Left lung (tissue), 4 donors: ENCODE measurements at regions not wholly inside any gene's neighbourhood (a gene's known extent, or its start where the extent isn't known, plus 50 kb on each side); places are given as distances from the start of the nearest gene placed in this dataset.

ENCODE experiments used
- ATAC-seq: fragments of 200-7000 bp; cut with Tn5 transposase; one replicate; pipeline ENCODE4 v1.9.1; 2020; ENCODE audit warnings: moderate library complexity
- DNase-seq, 4 donors: peaks; one replicate each; pipeline ENCODE4 v3.0.0-alpha.2; 2013 to 2020
- H3K27ac ChIP-seq, 2 donors: fragments of 200-600 bp; sonication (generic) in 1 of 2; one replicate each; pipeline versions ENCODE4 v1.5.0 to v1.8.0; 2020 to 2021
- H3K27me3 ChIP-seq, 2 donors: fragments of 200-600 bp; sonication (generic) in 1 of 2; one replicate each; pipeline versions ENCODE4 v1.5.0 to v1.8.0; 2020 to 2021
- H3K36me3 ChIP-seq, 2 donors: fragments of 200-600 bp; sonication (generic) in 1 of 2; one replicate each; pipeline versions ENCODE4 v1.5.0 to v1.8.0; 2020 to 2021
- H3K4me1 ChIP-seq, 2 donors: fragments of 200-600 bp; one replicate each; pipeline ENCODE4 v1.8.0; 2021
- H3K4me3 ChIP-seq, 2 donors: fragments of 200-600 bp; sonication (generic) in 1 of 2; one replicate each; pipeline versions ENCODE4 v1.5.0 to v1.8.0; 2020 to 2021; ENCODE audit warnings: mild to moderate bottlenecking in 1 of 2
- H3K9me3 ChIP-seq, 2 donors: fragments of 200-600 bp; sonication (generic) in 1 of 2; one replicate each; pipeline versions ENCODE4 v1.5.0 to v1.8.0; 2020 to 2021
- CTCF ChIP-seq, 2 donors: fragments of 200-600 bp; sonication (generic) in 1 of 2; IDR thresholded peaks; one replicate each; pipeline versions ENCODE4 v1.5.0 to v1.8.0; 2021; ENCODE audit warnings: antibody characterized with exemption in 2 of 2
- intact Hi-C, 2 donors: fragments of 100-400 bp; cut with DNase I; formaldehyde crosslinking; loops; one replicate each; pipeline versions ENCODE4 v1.11.2 to v1.14.2; 2022
- donor health status: DM: no; HTN: yes; CAD: no.
- donor health status: DM: no; HTN: no; CAD: no.

GRCh38 chr10:121168545-121169216 is 317.5 kb downstream of the WDR11 start:
- Histone ChIP-seq H3K27me3 (no peaks in the 10 kb centered on the region), H3K27ac (no peak overlapping the region), H3K4me3 (no peak overlapping the region), H3K36me3 (no peaks in the 10 kb centered on the region), H3K4me1 (no peaks in the 10 kb centered on the region), H3K9me3 (no peaks in the 10 kb centered on the region)
- no peak for TF ChIP-seq CTCF (IDR thresholded peaks at IDR 0.05)
- intact Hi-C loops: no loop called here
- DNase-seq (peak in 2 of 4 donors; percentile 59 to 73), ATAC-seq (no peak)

- Histone ChIP-seq H3K27me3 (no peaks in the 10 kb centered on the region), H3K36me3 (no peaks in the 10 kb centered on the region), H3K4me1 (no peaks in the 10 kb centered on the region), H3K4me3 (no peak overlapping the region), H3K9me3 (no peaks in the 10 kb centered on the region), H3K27ac (no peak overlapping the region)
- ATAC-seq (no peak), DNase-seq (no peak)
- intact Hi-C loops: no loop called here
- TF ChIP-seq CTCF (IDR thresholded peaks at IDR 0.05): no peak
These were observed 318.2 kb downstream of the WDR11 start for GRCh38 chr10:121169406-121169805.

- no peak for TF ChIP-seq CTCF (IDR thresholded peaks at IDR 0.05)
- DNase-seq (no peak), ATAC-seq (no peak)
- Histone ChIP-seq H3K4me1 (no peaks in the 10 kb centered on the region), H3K4me3 (no peak overlapping the region), H3K36me3 (no peaks in the 10 kb centered on the region), H3K27ac (no peak overlapping the region), H3K27me3 (no peaks in the 10 kb centered on the region), H3K9me3 (no peaks in the 10 kb centered on the region)
- intact Hi-C loops: no loop called here
These were observed 320.9 kb downstream of the WDR11 start for GRCh38 chr10:121171825-121172787.

GRCh38 chr10:121179006-121179405 is 327.8 kb downstream of the WDR11 start:
- H3K36me3 ChIP-seq: no peaks in the 10 kb centered on the region
- intact Hi-C loops: no loop called here
- no peak for ATAC-seq

More at GRCh38 chr10:121179006-121179405, 327.8 kb downstream of the WDR11 start:
- DNase-seq: no peak
- Histone ChIP-seq H3K27me3 (no peaks in the 10 kb centered on the region), H3K4me1 (no peaks in the 10 kb centered on the region), H3K9me3 (no peaks in the 10 kb centered on the region), H3K4me3 (no peak overlapping the region), H3K27ac (no peak overlapping the region)
- no peak for TF ChIP-seq CTCF (IDR thresholded peaks at IDR 0.05)
